ENCODE measurements at regions not wholly inside any gene's neighbourhood (a gene's known extent, or its start where the extent isn't known, plus 50 kb on each side); places are given as distances from the start of the nearest gene placed in this dataset.

GRCh38 chr5:101878190-101878589, 417.9 kb downstream of the SLCO4C1 start:
- TF ChIP-seq CTCF (IDR thresholded peaks at IDR 0.05; ENCODE audit: insufficient read depth, low read length, poor library complexity, severe bottlenecking), result no peak
- TF ChIP-seq EZH2phosphoT487 (conservative IDR thresholded peaks at IDR 0.05; ENCODE audit: low read length), result no peak

Measured in SU-DHL-6 (cell line).